ENCODE measurements at regions not wholly inside any gene's neighbourhood (a gene's known extent, or its start where the extent isn't known, plus 50 kb on each side); places are given as distances from the start of the nearest gene placed in this dataset.

GRCh38 chr11:134613646-134614045, 201.6 kb upstream of the B3GAT1 start:
- ATAC-seq, result no peak
- H3K27me3 ChIP-seq (ENCODE audit: control insufficient read depth in 2 of 2, insufficient read depth in 2 of 2, low read length in 2 of 2), result peaks cover 12 to 28% of the 10 kb centered on the region in 2 experiments
- ChIA-PET CTCF (ENCODE audit: low intra/inter-chr PET ratio) (no interaction called here), POLR2A (no interaction called here)
- H2AFZ ChIP-seq (ENCODE audit: low read depth, low read length), result no peak overlapping the region
- in situ Hi-C loops (cut with MboI), result no loop called here
- TF ChIP-seq PML (IDR thresholded peaks at IDR 0.05; ENCODE audit: low read length) (no peak), FOXP4 (CRISPR knock-in tag; IDR thresholded peaks at IDR 0.05; ENCODE audit: borderline replicate concordance) (no peak), MCM2 (IDR thresholded peaks at IDR 0.05; ENCODE audit: low read depth) (no peak), SMARCE1 (IDR thresholded peaks at IDR 0.05) (no peak), CXXC5 (CRISPR knock-in tag; IDR thresholded peaks at IDR 0.05) (no peak), POLR2A (conservative IDR thresholded peaks at IDR 0.05) (no peak), WHSC1 (IDR thresholded peaks at IDR 0.05; ENCODE audit: low read length) (no peak), SP2 (IDR thresholded peaks at IDR 0.05; ENCODE audit: extremely low read depth, low read depth, low read length, poor library complexity, severe bottlenecking) (no peak), GTF2A2 (tag; IDR thresholded peaks at IDR 0.05) (no peak), SNIP1 (IDR thresholded peaks at IDR 0.05; ENCODE audit: low read depth) (no peak), ARID1B (IDR thresholded peaks at IDR 0.05) (no peak), NFYB (IDR thresholded peaks at IDR 0.05; ENCODE audit: extremely low read depth, insufficient read length) (no peak), THRAP3 (IDR thresholded peaks at IDR 0.05; ENCODE audit: borderline replicate concordance) (no peak), ZFPM2 (CRISPR knock-in tag; IDR thresholded peaks at IDR 0.05) (no peak), TCFL5 (CRISPR knock-in tag; conservative IDR thresholded peaks at IDR 0.05) (no peak), ID3 (CRISPR knock-in tag; IDR thresholded peaks at IDR 0.05) (no peak), ID3 (tag; IDR thresholded peaks at IDR 0.05) (no peak), ZNF175 (CRISPR knock-in tag; IDR thresholded peaks at IDR 0.05; ENCODE audit: low read depth) (no peak)
- TF ChIP-seq, protein P1, sequence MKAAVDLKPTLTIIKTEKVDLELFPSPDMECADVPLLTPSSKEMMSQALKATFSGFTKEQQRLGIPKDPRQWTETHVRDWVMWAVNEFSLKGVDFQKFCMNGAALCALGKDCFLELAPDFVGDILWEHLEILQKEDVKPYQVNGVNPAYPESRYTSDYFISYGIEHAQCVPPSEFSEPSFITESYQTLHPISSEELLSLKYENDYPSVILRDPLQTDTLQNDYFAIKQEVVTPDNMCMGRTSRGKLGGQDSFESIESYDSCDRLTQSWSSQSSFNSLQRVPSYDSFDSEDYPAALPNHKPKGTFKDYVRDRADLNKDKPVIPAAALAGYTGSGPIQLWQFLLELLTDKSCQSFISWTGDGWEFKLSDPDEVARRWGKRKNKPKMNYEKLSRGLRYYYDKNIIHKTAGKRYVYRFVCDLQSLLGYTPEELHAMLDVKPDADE (conservative IDR thresholded peaks at IDR 0.05; ENCODE audit: control insufficient read depth, low read depth, low read length), result no peak
- no peaks in the 10 kb centered on the region for H3K4me1 ChIP-seq (replicated peaks in 1 of 2; ENCODE audit: control insufficient read depth in 2 of 2, insufficient read depth in 2 of 2, low read length in 2 of 2)
- no peak for FAIRE-seq
- no peak overlapping the region for H3K4me3 ChIP-seq
- no peak overlapping the region for H3K9ac ChIP-seq (ENCODE audit: insufficient read depth in 1 of 2, low read depth in 2 of 2, low read length in 2 of 2)
- no peaks in the 10 kb centered on the region for H3K36me3 ChIP-seq (ENCODE audit: control insufficient read depth, insufficient read depth, low read length)
- no peaks in the 10 kb centered on the region for H3K79me2 ChIP-seq (ENCODE audit: control insufficient read depth, insufficient read depth, low read length)
- no peak for DNase-seq (ENCODE audit: extremely low read depth in 1 of 4, low spot score in 3 of 4)
- under 1% methylated on average over 9 of the region's 9 CpGs for WGBS (ENCODE audit: insufficient coverage, low coverage, missing lambda C conversion rate)
- H3K27ac ChIP-seq (ENCODE audit: extremely low read depth, low read depth, low read length), result no peak overlapping the region
- no TSS peak for BruUV-seq (replicated peaks)
- H3K9me3 ChIP-seq (replicated peaks; ENCODE audit: control insufficient read depth, insufficient read depth, low read depth, low read length), result no peaks in the 10 kb centered on the region
- H3K4me2 ChIP-seq (ENCODE audit: insufficient read depth, low read length), result no peak overlapping the region
- intact Hi-C loops (cut with micrococcal nuclease), result no loop called here
- H4K20me1 ChIP-seq (replicated peaks; ENCODE audit: control insufficient read depth, insufficient read depth, low read length), result no peaks in the 10 kb centered on the region
- H3K9me1 ChIP-seq (ENCODE audit: control insufficient read depth, insufficient read depth, low read length), result no peaks in the 10 kb centered on the region
